CD14-positive monocyte (primary cell): ENCODE measurements at regions not wholly inside any gene's neighbourhood (a gene's known extent, or its start where the extent isn't known, plus 50 kb on each side); places are given as distances from the start of the nearest gene placed in this dataset.

Experiments
- DNase-seq, 3 donors: peaks; one replicate each; pipeline ENCODE4 v3.0.0-alpha.2; 2011 to 2022
- H2AFZ ChIP-seq: 2 replicates; pipeline ENCODE4 v1.6.0; 2012; ENCODE audit warnings: mild to moderate bottlenecking, low read depth, low read length, inconsistent platforms; ENCODE audit not compliant: insufficient read depth, poor library complexity, severe bottlenecking
- H3K27ac ChIP-seq, 2 donors: 1 replicate in 1 of 2; 2 replicates in 1 of 2; pipeline ENCODE4 v1.5.1; 2012 to 2013; ENCODE audit warnings: low read length in 2 of 2, control low read depth in 1 of 2, inconsistent platforms in 1 of 2, low read depth in 1 of 2, mild to moderate bottlenecking in 1 of 2
- H3K27me3 ChIP-seq, 2 donors: one replicate each; pipeline versions ENCODE4 v1.6.0 to v1.6.1; 2011 to 2013; ENCODE audit warnings: low read length in 2 of 2; ENCODE audit not compliant: control insufficient read depth in 2 of 2, insufficient read depth in 2 of 2
- H3K36me3 ChIP-seq, 2 donors: replicated peaks in 1 of 2; 1 replicate in 1 of 2; 2 replicates in 1 of 2; pipeline versions ENCODE4 v1.5.1 to v1.6.1; 2012 to 2013; ENCODE audit warnings: low read length in 2 of 2, control low read depth in 1 of 2, inconsistent platforms in 1 of 2, mild to moderate bottlenecking in 1 of 2; ENCODE audit not compliant: insufficient read depth in 2 of 2, control insufficient read depth in 1 of 2
- H3K4me1 ChIP-seq, 2 donors: 1 replicate in 1 of 2; 2 replicates in 1 of 2; pipeline versions ENCODE4 v1.5.1 to v1.6.1; 2012 to 2013; ENCODE audit warnings: low read length in 2 of 2, control low read depth in 1 of 2, inconsistent platforms in 1 of 2, mild to moderate bottlenecking in 1 of 2, moderate library complexity in 1 of 2; ENCODE audit not compliant: insufficient read depth in 2 of 2, control insufficient read depth in 1 of 2
- H3K4me2 ChIP-seq: replicated peaks from 2 replicates; pipeline ENCODE3; 2012; ENCODE audit warnings: low read length, moderate library complexity, mild to moderate bottlenecking; ENCODE audit not compliant: poor library complexity, severe bottlenecking; ENCODE audit errors: extremely low read depth
- H3K4me3 ChIP-seq, 3 experiments: fragments of 200-600 bp in 1 of 3; sonication (generic) in 1 of 3; replicated peaks in 1 of 3; 1 replicate in 2 of 3; 2 replicates in 1 of 3; pipeline ENCODE4 v1.5.1; 2011 to 2013; ENCODE audit warnings: low read length in 3 of 3, mild to moderate bottlenecking in 3 of 3, control low read depth in 2 of 3, low read depth in 2 of 3, inconsistent platforms in 1 of 3, moderate library complexity in 1 of 3
- H3K79me2 ChIP-seq: 2 replicates; pipeline ENCODE4 v1.6.0; 2012; ENCODE audit warnings: mild to moderate bottlenecking, control low read depth, inconsistent platforms, low read length, moderate library complexity; ENCODE audit not compliant: insufficient read depth
- H3K9ac ChIP-seq: 2 replicates; pipeline ENCODE4 v1.6.0; 2017; ENCODE audit warnings: low read length, mild to moderate bottlenecking; ENCODE audit not compliant: insufficient read depth, poor library complexity, severe bottlenecking
- H3K9me3 ChIP-seq, 2 donors: replicated peaks in 1 of 2; 1 replicate in 1 of 2; 2 replicates in 1 of 2; pipeline versions ENCODE4 v1.5.1 to v1.6.1; 2012 to 2013; ENCODE audit warnings: low read length in 2 of 2, control low read depth in 1 of 2; ENCODE audit not compliant: control insufficient read depth in 1 of 2, insufficient read depth in 1 of 2
- H4K20me1 ChIP-seq: 2 replicates; pipeline ENCODE4 v1.6.0; 2012; ENCODE audit warnings: mild to moderate bottlenecking, low read length, control low read depth, moderate library complexity; ENCODE audit not compliant: insufficient read depth
- H3K27ac Mint-ChIP-seq, 7 donors: one replicate each; pipeline ENCODE4 v1.8.0; 2020; ENCODE audit warnings: mild to moderate bottlenecking in 7 of 7, mixed read lengths in 7 of 7, moderate library complexity in 6 of 7, inconsistent platforms in 2 of 7
- H3K27me3 Mint-ChIP-seq, 3 donors: one replicate each; pipeline ENCODE4 v1.8.0; 2021 to 2022; ENCODE audit warnings: low read depth in 3 of 3, mild to moderate bottlenecking in 3 of 3, mixed read lengths in 3 of 3, moderate library complexity in 3 of 3, inconsistent platforms in 1 of 3
- H3K36me3 Mint-ChIP-seq, 2 donors: one replicate each; pipeline ENCODE4 v1.8.0; 2020; ENCODE audit warnings: mixed read lengths in 2 of 2, inconsistent platforms in 1 of 2, mild to moderate bottlenecking in 1 of 2
- H3K4me1 Mint-ChIP-seq: one replicate; pipeline ENCODE4 v1.8.0; 2020; ENCODE audit warnings: mild to moderate bottlenecking, mixed read lengths
- H3K4me3 Mint-ChIP-seq, 2 donors: one replicate each; pipeline ENCODE4 v1.8.0; 2020; ENCODE audit warnings: mild to moderate bottlenecking in 2 of 2, mixed read lengths in 2 of 2, moderate library complexity in 1 of 2
- H3K9me3 Mint-ChIP-seq, 7 donors: one replicate each; pipeline ENCODE4 v1.8.0; 2020 to 2022; ENCODE audit warnings: mixed read lengths in 7 of 7, mild to moderate bottlenecking in 6 of 7, moderate library complexity in 6 of 7, inconsistent platforms in 2 of 7
- WGBS: methylation state at CpG from one replicate; pipeline ENCODE4 v1.1.5; 2013; ENCODE audit warnings: missing lambda C conversion rate; ENCODE audit not compliant: insufficient coverage; 5-methylcytosine and 5-hydroxymethylcytosine counted together
- intact Hi-C, 2 donors: fragments of 100-400 bp; cut with micrococcal nuclease; formaldehyde crosslinking; loops; one replicate each; pipeline versions ENCODE4 v1.15.0 to v1.15.1; 2023
- TF ChIP-seq, protein P1 (sequence below): fragments of 200-600 bp; IDR thresholded peaks from one replicate; pipeline ENCODE4 v1.8.0; 2022; ENCODE audit warnings: antibody characterized with exemption, mild to moderate bottlenecking

DNA sequence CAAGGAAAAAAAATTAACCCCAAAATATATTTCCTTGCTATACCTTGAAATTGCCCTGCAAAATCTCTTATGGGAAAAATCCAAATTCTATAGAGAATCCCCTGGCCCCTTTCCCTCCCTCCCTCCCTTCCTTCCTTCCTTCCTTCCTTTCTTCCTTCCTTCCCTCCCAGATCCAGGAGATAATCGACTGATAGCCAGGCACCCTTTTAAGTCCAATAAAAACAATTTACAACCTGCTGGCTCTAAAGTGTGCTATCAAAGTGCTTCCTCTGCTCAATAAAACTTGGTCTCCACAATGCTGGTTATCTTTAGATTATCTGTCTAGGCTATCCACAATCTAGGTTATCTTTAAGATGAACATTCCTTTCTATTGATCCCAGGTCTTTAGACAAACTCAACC, 83.1 kb upstream of the TUBA3C start:
- Mint-ChIP-seq H3K27me3 (peaks cover 0 to 3% (median 1%) of the 10 kb centered on the region in 3 donors), H3K9me3 (peaks cover 0 to 7% (median under 1%) of the 10 kb centered on the region in 7 donors), H3K27ac (no peak overlapping the region), H3K4me1 (no peaks in the 10 kb centered on the region), H3K4me3 (no peak overlapping the region), H3K36me3 (no peaks in the 10 kb centered on the region)
- Histone ChIP-seq H3K4me2 (no peak overlapping the region), H3K27ac (no peak overlapping the region), H2AFZ (no peak overlapping the region), H3K9me3 (peaks cover 0 to 7% of the 10 kb centered on the region in 2 donors), H3K4me3 (no peak overlapping the region), H3K27me3 (no peaks in the 10 kb centered on the region), H3K36me3 (no peaks in the 10 kb centered on the region), H3K4me1 (no peaks in the 10 kb centered on the region), H3K79me2 (no peaks in the 10 kb centered on the region), H3K9ac (no peak overlapping the region), H4K20me1 (no peaks in the 10 kb centered on the region)
- DNase-seq: no peak
- TF ChIP-seq, protein P1, sequence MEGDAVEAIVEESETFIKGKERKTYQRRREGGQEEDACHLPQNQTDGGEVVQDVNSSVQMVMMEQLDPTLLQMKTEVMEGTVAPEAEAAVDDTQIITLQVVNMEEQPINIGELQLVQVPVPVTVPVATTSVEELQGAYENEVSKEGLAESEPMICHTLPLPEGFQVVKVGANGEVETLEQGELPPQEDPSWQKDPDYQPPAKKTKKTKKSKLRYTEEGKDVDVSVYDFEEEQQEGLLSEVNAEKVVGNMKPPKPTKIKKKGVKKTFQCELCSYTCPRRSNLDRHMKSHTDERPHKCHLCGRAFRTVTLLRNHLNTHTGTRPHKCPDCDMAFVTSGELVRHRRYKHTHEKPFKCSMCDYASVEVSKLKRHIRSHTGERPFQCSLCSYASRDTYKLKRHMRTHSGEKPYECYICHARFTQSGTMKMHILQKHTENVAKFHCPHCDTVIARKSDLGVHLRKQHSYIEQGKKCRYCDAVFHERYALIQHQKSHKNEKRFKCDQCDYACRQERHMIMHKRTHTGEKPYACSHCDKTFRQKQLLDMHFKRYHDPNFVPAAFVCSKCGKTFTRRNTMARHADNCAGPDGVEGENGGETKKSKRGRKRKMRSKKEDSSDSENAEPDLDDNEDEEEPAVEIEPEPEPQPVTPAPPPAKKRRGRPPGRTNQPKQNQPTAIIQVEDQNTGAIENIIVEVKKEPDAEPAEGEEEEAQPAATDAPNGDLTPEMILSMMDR: no peak
- no CpG with 5 or more reads among the region's 1 CpG for WGBS
- intact Hi-C loops: no loop called here

DNA sequence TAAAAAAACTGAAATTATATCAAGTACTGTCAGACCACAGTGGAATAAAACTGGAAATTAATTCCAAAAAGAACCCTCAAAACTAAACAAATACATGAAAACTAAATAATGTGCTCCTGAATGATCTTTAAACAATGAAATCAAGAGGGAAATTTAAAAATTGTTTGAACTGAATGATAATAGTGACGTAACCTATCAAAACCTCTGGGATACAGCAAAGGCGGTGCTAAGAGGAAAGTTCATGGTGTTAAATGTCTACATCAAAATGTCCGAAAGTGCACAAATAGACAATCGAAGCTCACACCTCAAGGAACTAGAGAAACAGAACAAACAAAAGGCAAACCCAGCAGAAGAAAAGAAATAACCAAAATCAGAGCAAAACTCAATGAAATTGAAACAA, 70.8 kb upstream of the TUBA3C start:
- H3K79me2 ChIP-seq: no peaks in the 10 kb centered on the region
- no peak overlapping the region for H2AFZ ChIP-seq
- Mint-ChIP-seq H3K4me1 (no peaks in the 10 kb centered on the region), H3K27me3 (no peaks in the 10 kb centered on the region), H3K9me3 (peaks cover 0 to 13% (median 9%) of the 10 kb centered on the region in 7 donors), H3K36me3 (no peaks in the 10 kb centered on the region), H3K27ac (no peak overlapping the region), H3K4me3 (no peak overlapping the region)
- TF ChIP-seq, protein P1: no peak
- DNase-seq: no peak
- WGBS: 50% methylated on average over 1 of the region's 4 CpGs
- no peak overlapping the region for H3K4me2 ChIP-seq
- H4K20me1 ChIP-seq: no peaks in the 10 kb centered on the region
- H3K27me3 ChIP-seq: no peaks in the 10 kb centered on the region
- no peaks in the 10 kb centered on the region for H3K36me3 ChIP-seq
- no peak overlapping the region for H3K4me3 ChIP-seq
- no peaks in the 10 kb centered on the region for H3K4me1 ChIP-seq
- H3K27ac ChIP-seq: no peak overlapping the region
- peaks cover 7 to 25% of the 10 kb centered on the region in 2 donors for H3K9me3 ChIP-seq
- intact Hi-C loops: no loop called here
- no peak overlapping the region for H3K9ac ChIP-seq
